Vagina (tissue), 2 donors: ENCODE measurements at regions not wholly inside any gene's neighbourhood (a gene's known extent, or its start where the extent isn't known, plus 50 kb on each side); places are given as distances from the start of the nearest gene placed in this dataset.

Experiments used
- DNase-seq, 2 donors: peaks; one replicate each; pipeline ENCODE4 v3.0.0-alpha.2; 2017; ENCODE audit errors: extremely low spot score in 2 of 2
- H3K27ac ChIP-seq: fragments of 200-600 bp; sonication (generic); one replicate; pipeline ENCODE4 v1.5.1; 2019
- H3K27me3 ChIP-seq: fragments of 200-600 bp; sonication (generic); one replicate; pipeline ENCODE4 v1.5.1; 2019
- H3K36me3 ChIP-seq, 2 donors: fragments of 200-600 bp; sonication (generic); one replicate each; pipeline ENCODE4 v1.5.1; 2017 to 2019
- H3K4me1 ChIP-seq: fragments of 200-600 bp; sonication (generic); one replicate; pipeline ENCODE4 v1.5.1; 2019
- H3K4me3 ChIP-seq, 2 donors: fragments of 200-600 bp; sonication (generic); 1 replicate in 1 of 2; 2 replicates in 1 of 2; pipeline ENCODE4 v1.5.1; 2016 to 2019
- H3K9me3 ChIP-seq: fragments of 200-600 bp; sonication (generic); one replicate; pipeline ENCODE4 v1.5.1; 2019
- CTCF ChIP-seq, 3 experiments: fragments of 450-650 bp in 2 of 3; fragments of 200-600 bp in 1 of 3; sonication (generic) in 1 of 3; IDR thresholded peaks; one replicate each; pipeline ENCODE4 v1.5.1; 2017 to 2019; ENCODE audit warnings: antibody characterized with exemption in 3 of 3, mild to moderate bottlenecking in 2 of 3, moderate library complexity in 2 of 3
- POLR2A ChIP-seq, 2 donors: fragments of 450-650 bp; IDR thresholded peaks; one replicate each; pipeline ENCODE4 v1.6.1; 2017; ENCODE audit warnings: antibody characterized with exemption in 2 of 2, mild to moderate bottlenecking in 2 of 2, moderate library complexity in 2 of 2
- POLR2AphosphoS5 ChIP-seq, 2 donors: sonication (generic); formaldehyde crosslinking; IDR thresholded peaks; one replicate each; pipeline ENCODE4 v1.9.0; 2017; ENCODE audit warnings: antibody characterized with exemption in 2 of 2, mild to moderate bottlenecking in 2 of 2, low read depth in 1 of 2; ENCODE audit not compliant: insufficient read depth in 1 of 2
- intact Hi-C: fragments of 100-400 bp; cut with DNase I; formaldehyde crosslinking; loops from one replicate; pipeline ENCODE4 v1.15.1; 2023

- no peak for DNase-seq
- no peak overlapping the region for H3K27ac ChIP-seq
- intact Hi-C loops: no loop called here
- H3K4me1 ChIP-seq: no peaks in the 10 kb centered on the region
- TF ChIP-seq POLR2A (IDR thresholded peaks at IDR 0.05): no peak
- TF ChIP-seq POLR2AphosphoS5 (IDR thresholded peaks at IDR 0.05; ENCODE audit: insufficient read depth in 1 of 2, low read depth in 1 of 2): no peak
- H3K9me3 ChIP-seq: no peaks in the 10 kb centered on the region
- H3K36me3 ChIP-seq: no peaks in the 10 kb centered on the region
- no peak overlapping the region for H3K4me3 ChIP-seq
- no peaks in the 10 kb centered on the region for H3K27me3 ChIP-seq
Measured at GRCh38 chr17:79671085-79671694, 59.6 kb upstream of the ENPP7 start.

GRCh38 chr17:79670537-79671084 lies 59.8 kb upstream of the RBFOX3 start:
- H3K27me3 ChIP-seq: no peaks in the 10 kb centered on the region
- TF ChIP-seq POLR2A (IDR thresholded peaks at IDR 0.05): no peak
- no peak for TF ChIP-seq POLR2AphosphoS5 (IDR thresholded peaks at IDR 0.05; ENCODE audit: insufficient read depth in 1 of 2, low read depth in 1 of 2)
- TF ChIP-seq CTCF (IDR thresholded peaks at IDR 0.05): no peak
- H3K4me3 ChIP-seq: no peak overlapping the region
- intact Hi-C loops: no loop called here
- no peak for DNase-seq
- no peak overlapping the region for H3K27ac ChIP-seq
- no peaks in the 10 kb centered on the region for H3K4me1 ChIP-seq
- no peaks in the 10 kb centered on the region for H3K36me3 ChIP-seq
- H3K9me3 ChIP-seq: no peaks in the 10 kb centered on the region

GRCh38 chr17:79669861-79670260 lies 59.0 kb upstream of the RBFOX3 start:
- H3K36me3 ChIP-seq: no peaks in the 10 kb centered on the region
- no peaks in the 10 kb centered on the region for H3K9me3 ChIP-seq
- DNase-seq: no peak
- TF ChIP-seq POLR2A (IDR thresholded peaks at IDR 0.05) (no peak), POLR2AphosphoS5 (IDR thresholded peaks at IDR 0.05; ENCODE audit: insufficient read depth in 1 of 2, low read depth in 1 of 2) (no peak), CTCF (IDR thresholded peaks at IDR 0.05) (no peak)
- intact Hi-C loops: no loop called here
- H3K27me3 ChIP-seq: no peaks in the 10 kb centered on the region
- no peak overlapping the region for H3K4me3 ChIP-seq
- no peak overlapping the region for H3K27ac ChIP-seq
- H3K4me1 ChIP-seq: no peaks in the 10 kb centered on the region

- Histone ChIP-seq H3K4me3 (no peak overlapping the region), H3K4me1 (no peaks in the 10 kb centered on the region), H3K27ac (no peak overlapping the region), H3K9me3 (no peaks in the 10 kb centered on the region), H3K36me3 (no peaks in the 10 kb centered on the region), H3K27me3 (no peaks in the 10 kb centered on the region)
- no peak for DNase-seq
- TF ChIP-seq POLR2AphosphoS5 (IDR thresholded peaks at IDR 0.05; ENCODE audit: insufficient read depth in 1 of 2, low read depth in 1 of 2) (no peak), CTCF (IDR thresholded peaks at IDR 0.05) (no peak), POLR2A (IDR thresholded peaks at IDR 0.05) (no peak)
- intact Hi-C loops: no loop called here
Measured at GRCh38 chr17:79668344-79669250, 57.7 kb upstream of the RBFOX3 start.

GRCh38 chr17:79667746-79668145 lies 56.9 kb upstream of the RBFOX3 start:
- TF ChIP-seq POLR2AphosphoS5 (IDR thresholded peaks at IDR 0.05; ENCODE audit: insufficient read depth in 1 of 2, low read depth in 1 of 2): no peak
- no peak for TF ChIP-seq POLR2A (IDR thresholded peaks at IDR 0.05)
- no peak for TF ChIP-seq CTCF (IDR thresholded peaks at IDR 0.05)
- Histone ChIP-seq H3K4me3 (no peak overlapping the region), H3K36me3 (no peaks in the 10 kb centered on the region), H3K4me1 (no peaks in the 10 kb centered on the region), H3K27ac (no peak overlapping the region), H3K9me3 (no peaks in the 10 kb centered on the region), H3K27me3 (no peaks in the 10 kb centered on the region)
- intact Hi-C loops: no loop called here
- no peak for DNase-seq
